NCI-H187 treated with DMSO at 0.1 percent for 48 hours (cell line): ENCODE measurements at regions not wholly inside any gene's neighbourhood (a gene's known extent, or its start where the extent isn't known, plus 50 kb on each side); places are given as distances from the start of the nearest gene placed in this dataset.

Source experiments
- DNase-seq: peaks from one replicate; lab custom pipeline; 2025; lab: John Stamatoyannopoulos, UW

GRCh38 chr14:101046071-101046470 is 142.5 kb upstream of the RTL1 start:
- no peak for DNase-seq

- DNase-seq: no peak
Measured at GRCh38 chr14:101047326-101047725, 143.8 kb upstream of the RTL1 start.

- no peak for DNase-seq
Measured at GRCh38 chr14:101048766-101049165, 145.2 kb upstream of the RTL1 start.

- no peak for DNase-seq
Measured at GRCh38 chr14:101049511-101049910, 146.0 kb upstream of the RTL1 start.

GRCh38 chr14:101049942-101050341 is 146.4 kb upstream of the RTL1 start:
- DNase-seq: no peak

- no peak for DNase-seq
Measured at GRCh38 chr14:101050901-101051490, 147.5 kb upstream of the RTL1 start.

GRCh38 chr14:101054671-101055070 is 151.1 kb upstream of the RTL1 start:
- DNase-seq: no peak

GRCh38 chr14:101055106-101055662 is 151.7 kb upstream of the RTL1 start:
- DNase-seq: no peak

GRCh38 chr14:101055776-101056374 is 152.4 kb upstream of the RTL1 start:
- no peak for DNase-seq

GRCh38 chr14:101056446-101056845 is 152.9 kb upstream of the RTL1 start:
- no peak for DNase-seq

- no peak for DNase-seq
Measured at GRCh38 chr14:101057394-101057793, 153.9 kb upstream of the RTL1 start.

- DNase-seq: no peak
Measured at GRCh38 chr14:101058571-101058970, 155.0 kb upstream of the RTL1 start.

GRCh38 chr14:101060171-101060601 is 156.7 kb upstream of the RTL1 start:
- no peak for DNase-seq

- DNase-seq: no peak
Measured at GRCh38 chr14:101061411-101062064, 158.0 kb upstream of the RTL1 start.

GRCh38 chr14:101062065-101062450 is 158.5 kb upstream of the RTL1 start:
- DNase-seq: no peak

GRCh38 chr14:101062601-101063000 is 159.1 kb upstream of the RTL1 start:
- no peak for DNase-seq

GRCh38 chr14:101063121-101063520 is 159.6 kb upstream of the RTL1 start:
- DNase-seq: no peak

- no peak for DNase-seq
Measured at GRCh38 chr14:101064121-101064661, 160.7 kb upstream of the RTL1 start.

- no peak for DNase-seq
Measured at GRCh38 chr14:101064718-101065117, 161.2 kb upstream of the RTL1 start.

GRCh38 chr14:101065246-101065645 is 161.7 kb upstream of the RTL1 start:
- no peak for DNase-seq

- no peak for DNase-seq
Measured at GRCh38 chr14:101065696-101066694, 162.5 kb upstream of the RTL1 start.
